ENCODE measurements at regions not wholly inside any gene's neighbourhood (a gene's known extent, or its start where the extent isn't known, plus 50 kb on each side); places are given as distances from the start of the nearest gene placed in this dataset.

- no peak for DNase-seq (ENCODE audit: low spot score)
- in situ Hi-C loops (cut with MboI; ENCODE audit: low pct_unique_long_range_greater_than_20kb, low sequenced_read_pairs, unreplicated experiment) = no loop called here
- TF ChIP-seq CTCF (IDR thresholded peaks at IDR 0.05; ENCODE audit: extremely low read depth, insufficient read depth, missing control alignments) = no peak
Observed at GRCh38 chr6:165864925-165865324, 201.9 kb upstream of the PDE10A start.

GRCh38 chr6:165864218-165864617 is 201.2 kb upstream of the PDE10A start:
- TF ChIP-seq CTCF (IDR thresholded peaks at IDR 0.05; ENCODE audit: extremely low read depth, insufficient read depth, missing control alignments) = no peak
- no peak for DNase-seq (ENCODE audit: low spot score)
- in situ Hi-C loops (cut with MboI; ENCODE audit: low pct_unique_long_range_greater_than_20kb, low sequenced_read_pairs, unreplicated experiment) = no loop called here

GRCh38 chr6:165863801-165864200 is 200.8 kb upstream of the PDE10A start:
- TF ChIP-seq CTCF (IDR thresholded peaks at IDR 0.05; ENCODE audit: extremely low read depth, insufficient read depth, missing control alignments) = no peak
- in situ Hi-C loops (cut with MboI; ENCODE audit: low pct_unique_long_range_greater_than_20kb, low sequenced_read_pairs, unreplicated experiment) = no loop called here
- no peak for DNase-seq (ENCODE audit: low spot score)

GRCh38 chr6:165862813-165863212 is 199.8 kb upstream of the PDE10A start:
- no peak for TF ChIP-seq CTCF (IDR thresholded peaks at IDR 0.05; ENCODE audit: extremely low read depth, insufficient read depth, missing control alignments)
- in situ Hi-C loops (cut with MboI; ENCODE audit: low pct_unique_long_range_greater_than_20kb, low sequenced_read_pairs, unreplicated experiment) = no loop called here
- DNase-seq (ENCODE audit: low spot score) = no peak

- DNase-seq (ENCODE audit: low spot score) = no peak
- in situ Hi-C loops (cut with MboI; ENCODE audit: low pct_unique_long_range_greater_than_20kb, low sequenced_read_pairs, unreplicated experiment) = no loop called here
Observed at GRCh38 chr6:165861226-165861625, 198.2 kb upstream of the PDE10A start.

GRCh38 chr6:165858586-165858985 is 195.5 kb upstream of the PDE10A start:
- no peak for DNase-seq (ENCODE audit: low spot score)
- in situ Hi-C loops (cut with MboI; ENCODE audit: low pct_unique_long_range_greater_than_20kb, low sequenced_read_pairs, unreplicated experiment) = loop anchor here (10.0 kb wide), 1 partner anchor 424 kb away; no protein-coding TSS in a partner anchor
- TF ChIP-seq CTCF (IDR thresholded peaks at IDR 0.05; ENCODE audit: extremely low read depth, insufficient read depth, missing control alignments) = no peak

More at GRCh38 chr6:165861226-165861625, 198.2 kb upstream of the PDE10A start:
- TF ChIP-seq CTCF (IDR thresholded peaks at IDR 0.05; ENCODE audit: extremely low read depth, insufficient read depth, missing control alignments) = no peak

GRCh38 chr6:165855856-165856255 is 192.8 kb upstream of the PDE10A start:
- in situ Hi-C loops (cut with MboI; ENCODE audit: low pct_unique_long_range_greater_than_20kb, low sequenced_read_pairs, unreplicated experiment) = loop anchor here (10.0 kb wide), 1 partner anchor 421 kb away; no protein-coding TSS in a partner anchor
- DNase-seq (ENCODE audit: low spot score) = no peak
- no peak for TF ChIP-seq CTCF (IDR thresholded peaks at IDR 0.05; ENCODE audit: extremely low read depth, insufficient read depth, missing control alignments)

Measured in GM13977 (cell line).